ENCODE measurements at regions not wholly inside any gene's neighbourhood (a gene's known extent, or its start where the extent isn't known, plus 50 kb on each side); places are given as distances from the start of the nearest gene placed in this dataset.
"Not testable (repeated sequence)": the region's sequence is repeated elsewhere in the genome, so short reads cannot be mapped to it uniquely, and the experiment has no call there.

GRCh38 chr9:85303757-85304134 lies 438.0 kb downstream of the AGTPBP1 start:
- Histone ChIP-seq H3K27me3 (replicated peaks; ENCODE audit: control insufficient read depth, insufficient read depth, low read length) (no peaks in the 10 kb centered on the region), H3K4me3 (replicated peaks; ENCODE audit: low read depth, low read length) (no peak overlapping the region), H3K36me3 (ENCODE audit: control insufficient read depth, insufficient read depth, low read length) (no peaks in the 10 kb centered on the region)
- no peak for TF ChIP-seq CTCF (IDR thresholded peaks at IDR 0.05; ENCODE audit: insufficient read depth, low read length, poor library complexity, severe bottlenecking)
- no peak for DNase-seq (ENCODE audit: extremely low read depth, insufficient read length)

- Histone ChIP-seq H3K36me3 (ENCODE audit: control insufficient read depth, insufficient read depth, low read length) (no peaks in the 10 kb centered on the region), H3K4me3 (replicated peaks; ENCODE audit: low read depth, low read length) (no peak overlapping the region), H3K27me3 (replicated peaks; ENCODE audit: control insufficient read depth, insufficient read depth, low read length) (no peaks in the 10 kb centered on the region)
- peak; percentile 39 for DNase-seq (ENCODE audit: extremely low read depth, insufficient read length)
- no peak for TF ChIP-seq CTCF (IDR thresholded peaks at IDR 0.05; ENCODE audit: insufficient read depth, low read length, poor library complexity, severe bottlenecking)
Observed at GRCh38 chr9:85302938-85303756, 438.6 kb downstream of the AGTPBP1 start.

- Histone ChIP-seq H3K4me3 (replicated peaks; ENCODE audit: low read depth, low read length) (no peak overlapping the region), H3K36me3 (ENCODE audit: control insufficient read depth, insufficient read depth, low read length) (no peaks in the 10 kb centered on the region), H3K27me3 (replicated peaks; ENCODE audit: control insufficient read depth, insufficient read depth, low read length) (no peaks in the 10 kb centered on the region; the same call in 1 of the 2 replicates)
- TF ChIP-seq CTCF (IDR thresholded peaks at IDR 0.05; ENCODE audit: insufficient read depth, low read length, poor library complexity, severe bottlenecking): no peak
- no peak for DNase-seq (ENCODE audit: extremely low read depth, insufficient read length)
Observed at GRCh38 chr9:85298499-85298898, 443.3 kb downstream of the AGTPBP1 start.

- H3K4me3 ChIP-seq (replicated peaks; ENCODE audit: low read depth, low read length); DNase-seq (ENCODE audit: extremely low read depth, insufficient read length): not testable (repeated sequence)
Observed at GRCh38 chr9:85295244-85295643, 446.5 kb downstream of the AGTPBP1 start.

GRCh38 chr9:85292261-85292660 lies 449.5 kb downstream of the AGTPBP1 start:
- DNase-seq (ENCODE audit: extremely low read depth, insufficient read length): no peak
- no peaks in the 10 kb centered on the region for H3K36me3 ChIP-seq (ENCODE audit: control insufficient read depth, insufficient read depth, low read length)
- H3K4me3 ChIP-seq (replicated peaks; ENCODE audit: low read depth, low read length): no peak overlapping the region
- H3K27me3 ChIP-seq (replicated peaks; ENCODE audit: control insufficient read depth, insufficient read depth, low read length): no peaks in the 10 kb centered on the region; the same call in 1 of the 2 replicates
- TF ChIP-seq CTCF (IDR thresholded peaks at IDR 0.05; ENCODE audit: insufficient read depth, low read length, poor library complexity, severe bottlenecking): no peak

More at GRCh38 chr9:85295244-85295643, 446.5 kb downstream of the AGTPBP1 start:
- not testable (repeated sequence) for H3K36me3 ChIP-seq (ENCODE audit: control insufficient read depth, insufficient read depth, low read length); H3K27me3 ChIP-seq (replicated peaks; ENCODE audit: control insufficient read depth, insufficient read depth, low read length)

- DNase-seq (ENCODE audit: extremely low read depth, insufficient read length): no peak
- no peak for TF ChIP-seq CTCF (IDR thresholded peaks at IDR 0.05; ENCODE audit: insufficient read depth, low read length, poor library complexity, severe bottlenecking)
- Histone ChIP-seq H3K27me3 (replicated peaks; ENCODE audit: control insufficient read depth, insufficient read depth, low read length) (no peaks in the 10 kb centered on the region; the same call in 1 of the 2 replicates), H3K36me3 (ENCODE audit: control insufficient read depth, insufficient read depth, low read length) (no peaks in the 10 kb centered on the region), H3K4me3 (replicated peaks; ENCODE audit: low read depth, low read length) (no peak overlapping the region)
Observed at GRCh38 chr9:85291266-85291665, 450.5 kb downstream of the AGTPBP1 start.
